Astrocyte of the hippocampus (primary cell): ENCODE measurements at regions not wholly inside any gene's neighbourhood (a gene's known extent, or its start where the extent isn't known, plus 50 kb on each side); places are given as distances from the start of the nearest gene placed in this dataset.
"Not testable (repeated sequence)": the region's sequence is repeated elsewhere in the genome, so short reads cannot be mapped to it uniquely, and the experiment has no call there.

Experiments used
- DNase-seq: peaks from one replicate; pipeline ENCODE4 v3.0.0; 2011; ENCODE audit warnings: low read depth, low spot score

GRCh38 chr3:109656225-109656624, 318.9 kb upstream of the DPPA4 start:
- DNase-seq = no peak

GRCh38 chr3:109678600-109678999, 341.3 kb upstream of the DPPA4 start:
- DNase-seq = no peak

DNA sequence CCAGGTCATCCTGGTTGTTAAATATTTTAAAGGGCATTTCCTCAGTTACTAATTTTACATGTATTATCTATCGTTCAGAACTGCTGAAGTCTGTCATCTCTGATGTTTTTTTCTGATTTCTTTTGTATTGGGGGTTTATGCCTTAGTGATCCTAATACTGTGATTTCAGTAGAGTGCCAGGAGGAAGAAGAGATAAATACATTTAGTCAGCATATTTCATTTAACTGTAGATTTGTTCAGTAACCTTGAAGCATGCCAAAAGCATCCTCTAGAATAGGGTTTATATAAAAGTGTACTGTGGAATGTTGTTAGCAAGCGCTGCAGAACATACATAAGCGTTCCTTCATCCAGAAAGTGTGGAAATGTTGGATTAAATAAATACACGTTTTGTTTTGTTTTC, 342.3 kb upstream of the DPPA4 start:
- DNase-seq = no peak

- no peak for DNase-seq
These were observed 346.4 kb upstream of the DPPA4 start for GRCh38 chr3:109683746-109684145.

DNA sequence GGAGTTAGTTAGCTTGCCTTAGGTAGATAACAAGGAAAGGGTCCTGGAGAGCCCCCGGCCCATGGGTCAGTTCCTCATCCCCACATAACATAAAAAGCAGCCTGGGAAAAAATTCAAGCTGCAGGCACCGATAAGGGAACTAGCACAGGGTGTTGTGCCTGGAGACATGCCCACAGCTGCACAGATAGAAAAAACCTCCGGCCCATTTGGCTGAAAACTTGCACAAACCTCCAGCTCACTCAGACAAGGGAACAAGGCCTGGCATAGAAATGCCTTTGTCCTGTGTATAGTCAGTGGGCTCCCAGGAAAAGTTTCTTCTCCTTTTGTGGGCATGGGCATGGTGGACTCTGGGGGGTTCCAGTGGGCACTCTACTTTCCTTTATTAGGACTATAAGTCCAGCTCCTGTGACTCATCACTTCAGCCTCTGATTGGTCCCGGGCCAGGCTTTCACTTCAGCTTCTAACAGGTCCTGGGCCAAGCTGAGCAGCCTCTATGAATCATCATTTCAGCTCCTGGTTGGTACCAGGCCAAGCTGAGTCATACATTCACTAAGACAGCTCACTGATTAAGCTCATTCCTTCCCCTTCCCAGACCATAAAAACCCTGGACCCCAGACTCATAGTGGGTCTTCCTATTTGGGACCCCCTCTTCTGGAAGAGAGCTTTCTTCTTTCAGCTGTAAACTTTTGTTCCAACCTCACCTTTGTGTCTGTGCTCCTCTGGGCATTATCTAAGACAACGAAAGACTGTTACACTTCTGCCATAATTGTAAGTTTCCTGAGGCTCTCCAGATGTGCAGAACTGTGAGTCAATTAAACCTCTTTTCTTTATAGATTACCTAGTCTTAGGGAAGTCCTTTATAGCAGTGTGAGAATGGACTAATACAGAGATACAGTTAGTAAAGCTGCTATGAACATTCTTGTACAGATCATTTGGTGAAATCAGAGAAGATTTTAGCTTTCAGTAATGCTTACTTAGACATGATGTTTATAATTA, 348.0 kb upstream of the DPPA4 start:
- DNase-seq = peak; percentile 99

GRCh38 chr3:109687626-109688025, 350.3 kb upstream of the DPPA4 start:
- peak; percentile 88 for DNase-seq

GRCh38 chr3:109696932-109697331, 359.6 kb upstream of the DPPA4 start:
- no peak for DNase-seq

GRCh38 chr3:109702252-109702651, 364.9 kb upstream of the DPPA4 start:
- DNase-seq = peak; percentile 85

GRCh38 chr3:109702976-109703375, 365.6 kb upstream of the DPPA4 start:
- no peak for DNase-seq

GRCh38 chr3:109705133-109705532, 367.8 kb upstream of the DPPA4 start:
- DNase-seq = not testable (repeated sequence)

DNA sequence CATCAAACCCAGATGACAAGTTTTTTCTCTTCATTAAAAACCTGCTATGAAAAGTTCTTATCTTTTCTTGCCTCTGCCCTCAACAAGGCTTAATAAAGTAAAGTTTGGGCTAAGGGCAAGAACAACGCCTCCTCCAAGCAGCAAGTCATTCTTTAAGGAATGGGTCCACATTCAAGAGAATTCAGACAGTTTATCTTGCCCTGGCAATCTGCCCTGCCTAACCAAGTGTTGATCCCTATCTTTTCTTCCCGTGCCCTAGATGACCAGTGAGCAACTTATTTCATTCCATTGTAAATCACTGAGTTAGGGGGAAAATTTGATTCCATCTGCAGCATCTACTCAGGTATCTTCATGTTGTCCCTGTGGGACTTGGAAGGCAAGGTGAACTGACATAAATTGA, 370.3 kb upstream of the DPPA4 start:
- DNase-seq = peak; percentile 27

DNA sequence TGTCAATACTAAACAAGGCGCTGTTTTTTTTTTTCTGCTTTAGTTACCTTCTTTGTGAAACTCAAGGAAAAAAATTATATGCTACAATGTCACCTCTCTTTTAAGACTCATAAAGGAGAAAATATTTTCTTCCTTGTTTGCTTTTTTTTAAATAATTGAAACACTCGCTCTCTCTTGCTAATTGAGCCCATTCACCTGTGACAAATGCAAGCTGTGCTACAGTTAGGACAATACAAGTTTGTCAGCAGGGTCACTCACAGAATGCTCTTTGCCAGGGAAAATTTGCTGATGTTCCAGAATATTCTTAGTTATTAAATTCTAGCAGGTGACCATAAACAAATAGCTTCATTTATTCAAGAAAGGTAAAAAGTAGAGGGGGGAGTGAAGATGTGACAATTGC, 375.9 kb upstream of the DPPA4 start:
- no peak for DNase-seq

DNA sequence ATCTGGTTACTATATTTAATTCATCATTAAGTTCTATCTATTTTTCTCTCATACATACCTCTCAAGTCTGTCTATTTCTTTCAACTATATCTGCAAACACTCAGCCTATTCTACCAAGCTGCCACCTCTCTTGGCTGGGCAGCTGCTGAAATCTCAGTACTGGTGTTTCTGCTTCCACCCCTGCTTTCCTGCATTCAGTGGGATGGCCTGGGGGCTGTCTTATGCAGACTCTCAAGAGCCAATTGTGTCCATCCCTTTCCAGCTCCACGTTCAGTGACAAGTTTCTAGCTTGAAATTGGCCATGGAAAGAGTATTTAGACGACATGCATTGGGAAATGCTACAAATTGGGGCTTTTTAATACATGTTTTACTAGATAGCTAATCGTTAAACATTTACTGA, 378.4 kb upstream of the DPPA4 start:
- DNase-seq = no peak

DNA sequence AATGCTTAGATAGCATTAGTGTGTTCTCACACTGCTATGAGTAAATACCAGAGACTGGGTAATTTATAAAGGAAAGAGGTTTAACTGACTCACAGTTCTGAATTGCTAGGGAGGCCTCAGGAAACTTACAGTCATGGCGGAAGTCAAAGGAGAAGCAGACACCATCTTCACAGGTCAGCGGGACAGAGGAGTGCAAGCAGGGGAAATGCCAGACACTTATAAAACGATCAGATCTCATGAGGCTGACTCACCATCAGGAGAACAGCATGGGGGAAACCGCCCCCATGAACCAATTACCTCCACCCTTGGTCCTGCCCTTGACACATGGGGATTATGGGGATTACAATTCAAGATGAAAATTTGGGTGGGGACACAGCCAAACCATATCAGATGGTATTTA, 381.5 kb upstream of the DPPA4 start:
- DNase-seq = no peak

DNA sequence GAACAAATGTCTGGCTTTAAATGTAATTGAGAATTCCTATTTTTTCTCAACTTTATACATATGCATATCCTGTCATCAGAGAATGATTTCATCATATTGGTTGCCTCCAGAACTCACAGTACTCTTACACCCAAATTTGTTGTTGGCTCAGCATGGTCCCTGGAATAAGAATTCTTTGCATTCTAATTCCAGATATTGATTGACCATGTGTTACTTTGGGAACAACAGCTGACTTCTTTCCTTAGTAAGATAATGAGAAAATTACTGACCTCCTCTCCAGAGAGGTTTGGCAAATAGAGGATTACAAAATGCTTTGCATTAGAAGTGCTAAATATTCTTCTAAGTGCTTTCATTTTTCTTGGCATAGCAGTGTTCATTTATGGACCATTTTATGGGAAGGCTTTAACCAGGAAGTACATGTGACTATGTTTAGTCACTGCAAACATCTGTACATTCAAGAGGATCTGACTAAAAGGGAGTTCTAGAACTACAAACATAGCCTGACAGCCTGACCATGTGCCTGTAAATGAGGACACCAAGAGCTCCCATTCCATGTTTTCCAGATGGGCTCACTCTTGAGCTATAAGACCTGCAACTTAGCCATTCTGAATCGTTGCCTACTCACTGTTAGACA, 391.6 kb upstream of the DPPA4 start:
- DNase-seq = no peak

DNA sequence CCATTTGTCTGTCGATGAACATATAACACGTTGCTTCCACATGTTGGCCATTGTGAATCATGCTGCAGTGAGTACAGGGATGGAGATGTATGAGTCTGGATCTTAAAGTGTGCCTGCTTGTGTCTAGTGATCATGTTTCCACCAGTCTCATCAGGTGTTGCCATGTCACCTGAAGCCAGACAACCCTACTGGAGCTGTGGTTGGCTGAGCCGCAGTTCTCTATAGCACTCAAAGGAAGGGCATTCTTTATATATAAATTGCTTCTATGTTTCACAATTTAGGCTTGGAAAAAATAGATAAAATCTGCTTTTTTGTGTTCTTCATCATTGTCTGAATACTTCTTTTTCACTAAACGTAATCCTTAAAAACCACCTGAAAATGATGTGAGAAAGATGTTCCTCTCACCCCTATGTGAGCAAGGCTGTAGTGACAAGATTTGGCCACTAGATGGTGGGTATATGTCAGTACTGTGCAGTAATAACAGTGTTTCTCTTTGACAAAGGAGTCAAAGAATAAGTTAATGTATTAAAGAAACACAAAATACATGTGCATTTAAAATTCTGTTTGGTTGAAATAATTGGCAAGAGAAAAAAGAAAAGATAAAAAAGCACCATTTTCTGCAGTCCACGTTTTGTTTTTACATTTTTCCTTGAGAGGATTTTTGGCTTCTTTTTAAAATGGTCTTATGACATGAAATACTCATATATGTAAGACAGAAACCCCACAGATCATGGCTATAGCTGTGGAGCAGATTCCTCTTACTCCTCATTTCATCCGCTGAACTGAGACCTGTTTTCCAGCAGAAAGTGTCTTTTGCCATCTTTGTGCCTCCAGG, 394.5 kb upstream of the DPPA4 start:
- peak; percentile 81 for DNase-seq

DNA sequence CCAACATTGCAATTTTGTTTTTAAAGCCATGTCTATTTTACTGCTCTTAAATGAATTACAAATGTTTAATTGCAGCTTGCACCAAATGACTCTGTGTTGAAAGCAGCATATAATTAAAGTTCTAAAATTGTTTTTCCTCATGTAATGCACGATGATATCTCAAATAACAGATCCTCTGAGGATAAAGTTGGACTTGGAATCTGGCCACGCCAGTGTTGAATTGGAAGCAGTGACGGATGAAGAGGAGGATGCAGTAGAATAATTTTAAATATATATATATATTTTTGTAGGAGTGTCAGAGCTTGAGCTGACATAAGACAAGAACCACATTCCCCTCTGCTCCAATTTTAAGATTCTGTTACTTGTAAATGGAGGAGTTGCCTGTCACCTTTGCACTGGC, 406.6 kb upstream of the DPPA4 start:
- no peak for DNase-seq

DNA sequence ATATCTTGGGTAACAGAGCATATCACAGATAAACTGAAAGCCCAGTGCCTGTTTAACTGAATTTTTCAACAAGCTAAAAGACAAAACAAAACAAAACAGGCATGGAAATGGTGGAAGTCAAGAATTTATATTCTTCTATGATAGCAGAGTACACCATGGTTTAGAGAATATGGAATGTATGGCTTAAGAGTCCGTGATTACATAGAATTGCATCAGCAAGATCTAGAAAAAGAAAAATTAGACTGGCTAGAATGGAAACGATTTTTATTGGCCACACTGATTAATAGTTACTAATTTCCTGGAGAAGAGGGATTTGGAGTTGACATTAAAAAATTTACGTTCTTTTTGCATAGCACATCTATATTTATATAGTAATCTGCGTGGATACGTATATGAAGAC, 435.2 kb upstream of the DPPA4 start:
- no peak for DNase-seq

DNA sequence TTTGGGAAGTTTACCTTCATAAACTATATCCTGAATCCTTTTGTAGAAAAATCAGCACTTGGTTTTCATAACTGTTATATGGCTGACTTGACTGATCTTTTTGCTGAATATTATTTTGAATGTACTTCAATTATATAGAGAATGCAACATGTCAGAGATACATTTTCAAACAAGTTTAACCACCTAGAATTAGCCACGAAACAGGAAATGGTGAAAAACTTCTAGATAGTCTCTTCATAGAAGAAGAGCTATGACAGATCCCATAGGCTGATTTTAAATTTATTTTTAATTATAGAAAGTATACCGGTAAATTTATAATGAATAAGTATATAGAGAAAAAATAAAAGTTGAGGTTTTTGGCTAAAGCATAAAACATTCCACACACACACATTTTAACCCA, 436.8 kb upstream of the DPPA4 start:
- DNase-seq = no peak

GRCh38 chr3:109784285-109784684, 446.9 kb upstream of the DPPA4 start:
- no peak for DNase-seq

DNA sequence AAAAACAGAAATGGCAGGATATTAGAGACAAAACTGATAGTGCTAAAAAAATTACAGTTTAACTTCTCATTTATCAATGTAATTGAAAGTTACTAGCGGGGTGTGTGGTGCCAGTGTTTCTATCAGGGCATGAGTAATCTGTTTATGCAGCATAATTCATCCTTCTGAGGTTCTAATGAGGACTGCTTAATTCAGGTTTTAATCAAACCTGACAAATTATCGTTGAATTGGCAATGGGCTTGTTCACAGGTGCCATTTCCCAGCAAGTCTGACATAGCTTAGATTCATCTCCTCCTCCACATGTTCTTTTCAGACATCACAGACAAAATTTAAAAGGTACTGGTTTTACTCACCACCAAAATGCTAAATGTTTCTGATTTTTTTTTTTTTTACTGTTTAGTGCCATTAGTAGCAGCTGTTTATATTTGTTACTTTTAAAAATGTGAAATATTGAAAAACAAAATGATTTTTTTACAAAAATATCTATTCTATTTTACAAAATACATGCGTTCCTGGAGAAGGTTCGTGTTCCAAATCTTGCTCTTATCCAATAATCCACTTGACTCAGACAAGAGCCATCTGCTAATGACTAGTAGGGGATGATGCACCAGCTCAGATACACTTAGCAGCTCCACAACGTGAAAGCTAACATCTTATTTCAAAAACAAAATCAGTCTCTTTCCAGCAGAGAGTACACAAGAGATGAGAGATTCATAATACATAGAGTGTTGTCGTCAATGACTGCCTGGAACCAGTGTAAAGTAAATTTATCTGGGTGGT, 447.7 kb upstream of the DPPA4 start:
- no peak for DNase-seq
